ENCODE measurements at regions not wholly inside any gene's neighbourhood (a gene's known extent, or its start where the extent isn't known, plus 50 kb on each side); places are given as distances from the start of the nearest gene placed in this dataset.

DNA sequence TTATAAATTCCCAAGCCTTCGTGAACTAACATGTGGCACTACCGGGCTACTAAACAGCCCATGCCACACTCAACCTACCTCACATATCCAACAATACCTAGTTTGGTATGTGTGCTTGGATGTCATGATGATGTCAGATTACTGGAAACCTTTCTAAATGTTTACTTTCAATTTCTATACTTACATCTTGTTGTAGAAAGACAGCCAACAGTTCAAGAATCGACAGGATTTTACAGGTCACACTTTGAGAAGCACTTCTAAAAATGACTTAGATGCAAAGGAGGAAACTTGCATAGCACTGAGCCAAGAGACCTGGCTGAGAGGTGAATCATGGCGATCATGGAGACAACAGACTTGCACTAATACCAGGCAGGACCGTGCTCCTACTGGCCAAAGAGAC is 209.9 kb downstream of the COL4A1 start:
- no peak for DNase-seq
- ATAC-seq (ENCODE audit: poor library complexity): no peak
- intact Hi-C loops (cut with DNase I): no loop called here

- intact Hi-C loops (cut with DNase I): no loop called here
- ATAC-seq (ENCODE audit: poor library complexity) (no peak), DNase-seq (no peak)
Observed at GRCh38 chr13:110092831-110093247, 214.1 kb downstream of the COL4A1 start.

- no peak for ATAC-seq (ENCODE audit: poor library complexity)
- intact Hi-C loops (cut with DNase I): no loop called here
- DNase-seq: no peak
Observed at GRCh38 chr13:110089815-110090214, 217.1 kb downstream of the COL4A1 start.

DNA sequence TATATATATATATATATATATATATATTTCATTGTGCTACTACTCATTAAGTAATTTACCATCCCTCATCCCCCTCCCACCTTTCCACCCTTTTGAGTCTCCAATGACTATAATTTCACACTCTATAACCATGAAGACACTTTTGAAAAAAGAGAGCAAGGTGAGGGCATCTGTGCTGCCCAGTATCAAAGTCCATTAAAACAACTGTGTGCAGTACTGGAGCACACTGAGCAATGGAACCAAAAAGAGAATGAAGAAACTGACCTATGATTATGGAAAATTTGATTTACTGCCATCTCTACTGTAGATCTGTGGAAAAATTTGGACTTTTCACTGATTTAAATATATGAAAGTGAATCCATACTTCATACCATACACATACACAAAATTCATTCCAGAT is 217.9 kb downstream of the COL4A1 start:
- intact Hi-C loops (cut with DNase I): no loop called here
- DNase-seq: no peak
- ATAC-seq (ENCODE audit: poor library complexity): no peak

- intact Hi-C loops (cut with DNase I): no loop called here
- no peak for ATAC-seq (ENCODE audit: poor library complexity)
- no peak for DNase-seq
Observed at GRCh38 chr13:110073982-110074381, 233.0 kb downstream of the COL4A1 start.

- intact Hi-C loops (cut with DNase I): no loop called here
- no peak for DNase-seq
- ATAC-seq (ENCODE audit: poor library complexity): no peak
Observed at GRCh38 chr13:110070511-110071120, 236.3 kb downstream of the COL4A1 start.

DNA sequence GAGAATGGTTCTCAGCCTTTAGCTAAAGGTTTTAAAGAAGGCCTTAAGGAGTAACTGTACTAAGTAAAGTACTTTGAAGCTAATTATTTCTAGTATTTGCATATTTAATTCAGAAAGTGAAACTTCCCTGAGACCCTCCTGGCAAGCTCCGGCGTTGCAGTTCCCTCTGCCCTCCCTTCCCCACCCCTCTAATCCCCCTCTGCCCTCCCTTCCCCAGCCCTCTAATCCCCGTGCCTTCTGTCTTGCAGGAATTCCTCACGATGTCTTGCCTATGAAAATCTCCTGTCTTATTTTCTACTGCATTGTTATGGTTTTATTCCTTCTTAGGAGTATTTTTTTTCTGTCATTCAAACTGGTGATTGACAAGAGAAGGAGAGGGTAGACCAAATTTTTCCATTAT is 236.9 kb downstream of the COL4A1 start:
- DNase-seq (no peak), ATAC-seq (ENCODE audit: poor library complexity) (no peak)
- intact Hi-C loops (cut with DNase I): no loop called here

DNA sequence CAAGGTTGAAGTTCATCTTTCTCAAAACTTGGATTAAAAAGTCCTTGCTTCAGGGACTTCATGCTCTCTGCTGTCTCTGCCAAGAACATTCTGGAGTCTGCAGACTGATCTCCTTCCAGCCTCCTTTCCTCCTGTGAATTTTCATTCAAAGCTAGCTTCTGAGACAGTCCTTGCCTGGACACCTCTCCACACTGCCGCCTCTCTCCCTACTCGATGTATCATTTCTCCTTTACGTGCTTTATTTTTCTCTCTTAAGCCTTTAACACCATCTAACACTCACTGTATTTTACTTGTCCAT is 238.8 kb downstream of the COL4A1 start:
- peak; percentile 75 for ATAC-seq (ENCODE audit: poor library complexity)

GRCh38 chr13:110067355-110068175 is 239.4 kb downstream of the COL4A1 start:
- ATAC-seq (ENCODE audit: poor library complexity) (peak; percentile 90), DNase-seq (no peak)
- intact Hi-C loops (cut with DNase I): no loop called here

More for the DNA sequence above, 238.8 kb downstream of the COL4A1 start:
- no peak for DNase-seq
- intact Hi-C loops (cut with DNase I): no loop called here

DNA sequence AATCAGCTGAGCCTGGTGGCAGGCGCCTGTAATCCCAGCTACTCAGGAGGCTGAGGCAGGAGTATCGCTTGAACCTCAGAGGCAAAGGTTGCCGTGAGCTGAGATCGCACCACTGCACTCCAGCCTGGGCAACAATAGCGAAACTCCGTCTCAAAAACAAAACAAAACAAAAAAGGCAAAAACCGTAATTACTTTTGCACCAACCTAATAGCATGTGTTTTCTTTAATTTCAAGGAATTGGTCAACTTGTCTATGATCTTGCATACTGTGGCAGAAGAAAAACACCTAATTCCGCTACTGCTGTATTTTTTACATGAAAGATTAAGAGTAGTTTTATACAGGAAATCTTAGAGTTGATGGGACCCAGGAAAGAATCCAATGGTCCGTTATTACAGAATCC is 241.2 kb downstream of the COL4A1 start:
- DNase-seq (no peak), ATAC-seq (ENCODE audit: poor library complexity) (no peak)
- intact Hi-C loops (cut with DNase I): no loop called here

DNA sequence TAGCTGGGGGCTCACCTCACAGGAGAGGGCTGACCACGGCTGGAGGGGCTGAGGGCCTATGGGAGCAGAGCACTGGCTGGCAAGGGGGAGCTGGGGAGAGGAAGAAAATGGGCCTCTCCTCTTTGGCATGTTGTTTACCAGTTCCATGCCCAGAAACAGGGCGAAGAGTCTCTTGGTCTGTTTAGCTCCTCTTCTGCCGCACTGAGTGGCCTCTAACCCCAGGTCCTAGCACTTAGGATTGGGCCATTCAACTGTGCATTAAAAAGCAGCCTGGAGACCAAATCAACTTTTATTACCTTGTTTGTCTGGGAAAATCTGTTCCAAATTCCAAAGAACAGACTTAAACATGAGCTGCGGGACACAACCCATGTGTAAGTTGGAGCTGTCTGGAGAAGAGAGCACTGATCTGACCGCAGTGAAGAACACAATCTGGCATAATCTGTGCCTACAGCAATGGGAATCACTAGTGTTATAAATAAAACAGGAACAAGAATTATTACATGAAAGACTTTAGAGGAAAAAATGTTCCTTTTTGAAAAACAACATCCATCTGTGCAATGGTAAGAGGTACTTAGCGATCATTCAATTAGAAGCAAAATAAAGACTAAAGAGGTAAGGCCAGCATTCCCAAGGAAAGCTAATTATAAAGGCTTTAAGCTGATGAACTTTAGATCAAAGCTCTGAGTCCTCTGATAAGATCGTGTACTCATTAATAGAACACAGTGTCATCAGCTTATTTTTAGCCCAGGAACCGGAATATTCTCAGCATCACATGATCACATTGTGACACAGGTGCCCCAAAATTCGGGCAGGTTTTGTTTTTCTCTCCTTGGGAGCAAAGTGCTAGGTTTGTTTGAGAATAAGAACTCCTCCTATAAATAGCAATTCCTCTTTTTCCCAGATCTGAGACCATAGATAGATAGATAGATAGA is 243.2 kb downstream of the COL4A1 start:
- intact Hi-C loops (cut with DNase I): no loop called here

DNA sequence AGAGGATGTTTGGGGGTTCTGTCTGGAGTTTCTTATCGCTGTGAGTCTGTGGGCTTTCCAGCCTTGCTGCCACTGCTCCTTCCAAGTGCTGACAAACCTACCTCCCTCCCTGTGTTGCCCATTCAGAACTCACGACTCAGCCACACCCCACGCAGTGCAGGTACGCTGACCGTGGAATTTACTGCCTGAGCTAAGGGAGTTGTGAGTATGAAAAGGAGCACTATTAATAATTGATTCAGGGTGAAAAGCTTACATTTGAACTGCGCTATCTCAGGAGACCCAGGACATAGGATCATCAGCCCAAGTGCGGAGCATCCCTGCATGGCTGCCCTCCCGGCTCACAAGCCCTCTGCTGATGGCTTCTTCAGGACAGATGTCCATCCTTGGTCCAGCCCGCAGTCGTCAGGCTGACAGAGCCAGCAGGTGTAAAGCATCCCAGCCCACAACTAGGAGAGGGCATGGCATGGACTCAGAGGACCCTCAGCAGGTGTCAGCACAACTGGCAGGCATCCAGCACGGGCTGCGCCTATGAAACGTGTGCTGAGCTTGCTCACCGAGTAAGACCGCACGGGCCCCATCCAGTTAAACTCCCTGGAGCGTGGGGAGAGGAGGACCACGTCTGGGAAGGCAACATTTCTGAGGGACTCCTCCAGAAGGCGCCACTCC is 244.0 kb downstream of the COL4A1 start:
- DNase-seq (no peak), ATAC-seq (ENCODE audit: poor library complexity) (peak; percentile 21)
- intact Hi-C loops (cut with DNase I): no loop called here

More for the DNA sequence above, 243.2 kb downstream of the COL4A1 start:
- DNase-seq (no peak), ATAC-seq (ENCODE audit: poor library complexity) (no peak)

- ATAC-seq (ENCODE audit: poor library complexity): peak; percentile 92
- DNase-seq: peak; percentile 59
- intact Hi-C loops (cut with DNase I): no loop called here
Observed at GRCh38 chr13:110062077-110062776, 244.7 kb downstream of the COL4A1 start.

DNA sequence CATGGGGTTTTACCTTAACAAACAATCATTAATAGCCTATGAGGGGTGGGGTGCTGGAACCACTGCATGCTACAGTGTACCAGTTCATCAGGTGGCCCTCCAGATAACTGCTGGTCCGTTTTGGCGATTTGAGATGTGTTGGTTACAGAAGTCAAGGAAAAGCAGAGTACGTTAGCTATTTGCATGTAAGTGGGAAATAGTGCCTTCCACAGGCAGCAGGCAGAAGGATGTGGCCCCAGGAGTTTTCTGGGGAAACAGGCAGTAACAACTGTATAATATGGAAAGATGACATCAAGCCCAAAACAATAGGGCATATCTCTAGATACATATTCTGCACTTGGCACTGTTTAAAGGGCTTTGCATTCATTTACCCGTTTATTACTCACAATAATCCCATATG is 245.7 kb downstream of the COL4A1 start:
- ATAC-seq (ENCODE audit: poor library complexity) (no peak), DNase-seq (no peak)
- intact Hi-C loops (cut with DNase I): no loop called here

GRCh38 chr13:110057052-110057451 is 249.9 kb downstream of the COL4A1 start:
- ATAC-seq (ENCODE audit: poor library complexity) (no peak), DNase-seq (no peak)
- intact Hi-C loops (cut with DNase I): no loop called here

DNA sequence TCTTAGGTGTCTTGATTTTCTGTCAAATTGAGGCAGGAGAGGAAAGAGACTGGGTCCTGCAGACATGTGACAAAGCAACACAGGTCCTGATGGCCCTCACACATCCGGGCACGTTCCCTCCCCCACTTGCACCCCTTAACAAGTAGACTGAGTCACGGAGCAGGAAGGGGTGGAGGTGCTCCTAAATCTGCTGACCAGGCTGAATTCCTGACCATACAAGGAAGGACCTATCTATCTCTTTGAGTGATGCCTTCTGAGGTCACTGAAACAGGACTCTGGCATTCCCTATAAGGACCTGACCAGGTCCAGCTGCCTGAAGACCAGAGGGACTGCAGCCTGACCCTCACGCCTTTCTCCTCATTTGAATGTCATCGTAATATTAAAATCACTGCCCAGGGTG is 250.3 kb downstream of the COL4A1 start:
- ATAC-seq (ENCODE audit: poor library complexity) (no peak), DNase-seq (no peak)
- intact Hi-C loops (cut with DNase I): no loop called here

DNA sequence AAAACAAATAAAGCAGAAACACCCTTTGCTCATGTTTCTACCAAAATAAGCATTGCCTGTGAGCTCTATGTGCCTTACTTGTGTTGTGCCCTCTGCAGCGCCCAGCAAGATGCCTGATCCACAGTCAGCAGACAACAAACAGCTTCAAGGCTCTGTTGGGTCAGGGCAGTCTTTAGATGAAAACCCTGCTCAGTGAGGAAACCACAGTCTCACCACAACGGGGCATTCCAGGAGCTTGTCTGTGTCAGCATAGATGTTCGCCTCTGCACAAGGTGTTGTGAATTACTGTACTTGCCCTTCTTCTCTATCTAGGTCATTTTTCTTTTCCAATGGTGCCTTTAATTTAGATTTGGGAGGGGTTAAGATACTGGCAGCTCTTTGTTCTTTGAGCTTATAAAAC is 251.9 kb downstream of the COL4A1 start:
- ATAC-seq (ENCODE audit: poor library complexity): no peak
- no peak for DNase-seq
- intact Hi-C loops (cut with DNase I): no loop called here

- DNase-seq (no peak), ATAC-seq (ENCODE audit: poor library complexity) (no peak)
- intact Hi-C loops (cut with DNase I): no loop called here
Observed at GRCh38 chr13:110054041-110054440, 252.9 kb downstream of the COL4A1 start.

GRCh38 chr13:110047496-110047895 is 259.5 kb downstream of the COL4A1 start:
- ATAC-seq (ENCODE audit: poor library complexity): peak; percentile 99
- intact Hi-C loops (cut with DNase I): no loop called here
- DNase-seq: peak; percentile 82
